ENCODE measurements at regions not wholly inside any gene's neighbourhood (a gene's known extent, or its start where the extent isn't known, plus 50 kb on each side); places are given as distances from the start of the nearest gene placed in this dataset.

GRCh38 chr2:176501617-176502016, 232.4 kb downstream of the MTX2 start:
- no peak for FAIRE-seq
- DNase-seq (ENCODE audit: low spot score) = no peak

DNA sequence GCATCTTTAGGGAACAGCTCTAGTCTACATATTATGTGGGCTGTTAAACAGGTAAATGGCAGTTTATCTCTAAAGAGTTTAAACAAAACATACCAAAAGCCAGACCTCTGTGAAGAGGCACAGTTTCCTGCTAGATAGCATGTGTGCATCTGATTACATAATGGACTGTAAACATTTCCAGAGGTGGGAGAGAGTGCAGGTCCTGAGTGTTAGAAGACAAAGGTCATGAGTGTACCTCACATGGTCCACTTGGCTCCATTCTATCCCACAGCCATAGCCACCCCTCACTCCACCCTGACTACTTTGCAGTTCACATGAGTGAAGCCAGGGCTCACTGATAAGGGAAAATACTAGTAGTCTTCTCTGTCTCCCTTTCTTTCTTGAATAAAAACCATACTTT, 233.4 kb downstream of the MTX2 start:
- DNase-seq (ENCODE audit: low spot score) = no peak
- no peak for FAIRE-seq

DNA sequence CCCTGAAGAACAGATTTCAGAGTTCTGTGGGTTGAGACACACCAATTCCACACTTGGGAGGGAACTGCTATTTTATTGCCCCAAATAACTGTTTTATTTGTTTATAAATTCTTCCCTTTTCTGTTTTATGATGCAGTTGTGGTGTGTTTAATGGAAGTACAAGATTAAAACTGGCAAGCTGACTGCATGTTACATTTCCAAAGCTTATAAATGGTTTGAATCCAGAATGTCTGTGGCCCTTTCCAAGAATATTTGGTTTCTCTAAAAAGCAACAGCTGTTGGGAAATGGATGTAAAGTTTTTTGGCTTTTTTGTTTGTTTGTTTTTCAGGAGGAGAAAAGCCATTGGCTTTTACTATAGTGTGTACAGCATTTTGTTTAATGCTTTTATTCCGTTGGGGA, 234.5 kb downstream of the MTX2 start:
- no peak for FAIRE-seq

DNA sequence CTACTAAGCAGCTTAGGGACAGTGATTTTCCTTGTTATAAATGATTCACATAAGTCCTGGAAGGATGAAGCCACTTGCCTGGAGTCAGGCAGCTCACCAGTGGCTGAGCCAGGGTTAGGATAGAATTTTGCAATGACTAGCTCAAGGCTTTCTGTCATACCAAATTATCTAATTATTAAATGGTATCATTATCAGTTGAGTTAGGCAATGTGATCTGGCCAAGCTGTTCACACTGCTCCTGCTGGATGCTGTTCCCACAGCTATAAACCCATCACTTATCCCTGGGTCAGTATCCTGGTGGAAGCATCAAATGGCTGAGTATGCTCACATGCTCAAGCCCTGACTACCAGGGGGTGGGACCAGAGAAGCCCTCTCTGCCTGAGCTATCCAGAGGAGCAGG, 235.2 kb downstream of the MTX2 start:
- FAIRE-seq (no peak), DNase-seq (ENCODE audit: low spot score) (no peak)

More for the DNA sequence above, 234.5 kb downstream of the MTX2 start:
- DNase-seq (ENCODE audit: low spot score) = no peak

DNA sequence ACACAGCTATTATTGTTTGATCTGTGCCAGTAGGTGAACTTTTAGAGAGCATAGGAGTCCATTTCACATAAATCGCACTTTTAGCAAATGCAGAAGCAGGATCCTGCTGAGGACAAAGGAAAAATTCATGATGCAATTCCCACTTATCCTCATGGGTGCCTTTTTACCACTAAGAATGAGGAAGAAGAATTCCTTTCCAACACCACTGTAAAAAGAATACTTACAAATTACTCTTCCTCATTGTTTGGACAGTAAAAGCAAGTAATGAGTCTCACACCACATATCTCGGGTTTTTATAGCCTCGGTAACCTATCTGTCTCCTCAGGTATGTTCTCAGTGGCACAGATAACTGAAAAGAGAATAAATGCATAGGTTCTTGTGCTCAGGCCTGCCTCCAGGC, 238.5 kb downstream of the MTX2 start:
- FAIRE-seq (no peak), DNase-seq (ENCODE audit: low spot score) (no peak)

DNA sequence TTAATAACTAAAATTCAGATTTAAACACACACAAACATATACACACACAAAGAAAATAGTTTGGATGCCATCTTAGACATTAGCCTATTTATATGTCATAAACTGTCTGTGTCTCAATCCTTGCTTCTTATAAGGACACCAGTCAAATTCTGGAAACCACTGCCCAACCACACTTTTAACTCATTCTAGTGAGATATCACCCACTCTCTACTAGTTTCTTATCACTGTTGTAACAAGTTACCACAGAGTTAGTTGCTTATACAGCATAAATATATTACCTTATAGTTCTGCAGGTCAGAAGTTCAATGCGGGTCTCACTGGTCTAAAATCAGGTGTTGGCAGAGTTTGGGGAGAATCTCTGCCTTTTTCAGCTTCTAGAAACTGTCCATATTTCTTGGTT, 239.1 kb downstream of the MTX2 start:
- no peak for FAIRE-seq
- DNase-seq (ENCODE audit: low spot score) = no peak

- DNase-seq (ENCODE audit: low spot score) (no peak), FAIRE-seq (no peak)
Measured at GRCh38 chr2:176508984-176509740, 239.9 kb downstream of the MTX2 start.

- DNase-seq (ENCODE audit: low spot score) = no peak
- FAIRE-seq = no peak
Measured at GRCh38 chr2:176514276-176514675, 245.0 kb downstream of the MTX2 start.

- DNase-seq (ENCODE audit: low spot score) (no peak), FAIRE-seq (no peak)
Measured at GRCh38 chr2:176514805-176515500, 245.7 kb downstream of the MTX2 start.

- no peak for DNase-seq (ENCODE audit: low spot score)
- no peak for FAIRE-seq
Measured at GRCh38 chr2:176516051-176516602, 246.9 kb downstream of the MTX2 start.

- DNase-seq (ENCODE audit: low spot score) = no peak
- no peak for FAIRE-seq
Measured at GRCh38 chr2:176518823-176519222, 249.6 kb downstream of the MTX2 start.

- FAIRE-seq (no peak), DNase-seq (ENCODE audit: low spot score) (no peak)
Measured at GRCh38 chr2:176521878-176522670, 252.8 kb downstream of the MTX2 start.

DNA sequence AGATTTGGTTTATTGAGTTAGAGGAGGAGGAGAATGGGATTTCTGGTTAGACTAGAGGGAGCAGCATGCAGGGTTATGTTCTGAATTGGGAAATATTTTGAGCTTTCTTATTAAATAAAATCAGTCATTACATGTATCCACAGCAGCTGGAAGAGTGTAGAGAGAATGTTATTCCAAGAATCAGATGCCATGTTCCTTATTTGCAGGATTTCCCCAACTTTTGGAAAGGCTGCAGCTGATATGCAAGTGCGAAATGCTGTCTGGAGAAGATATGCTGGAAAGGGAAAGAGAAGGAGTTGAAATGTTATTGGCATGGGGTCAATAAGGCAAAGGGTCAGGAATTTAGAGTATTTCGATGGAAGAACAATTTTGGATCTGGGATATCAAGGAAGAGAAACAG, 255.8 kb downstream of the MTX2 start:
- DNase-seq (ENCODE audit: low spot score) = no peak
- no peak for FAIRE-seq

- no peak for FAIRE-seq
Measured at GRCh38 chr2:176526995-176527901, 258.0 kb downstream of the MTX2 start.

GRCh38 chr2:176531608-176532007, 262.4 kb downstream of the MTX2 start:
- FAIRE-seq (no peak), DNase-seq (ENCODE audit: low spot score) (no peak)

More at GRCh38 chr2:176526995-176527901, 258.0 kb downstream of the MTX2 start:
- DNase-seq (ENCODE audit: low spot score) = no peak

GRCh38 chr2:176533505-176534193, 264.4 kb downstream of the MTX2 start:
- no peak for FAIRE-seq

DNA sequence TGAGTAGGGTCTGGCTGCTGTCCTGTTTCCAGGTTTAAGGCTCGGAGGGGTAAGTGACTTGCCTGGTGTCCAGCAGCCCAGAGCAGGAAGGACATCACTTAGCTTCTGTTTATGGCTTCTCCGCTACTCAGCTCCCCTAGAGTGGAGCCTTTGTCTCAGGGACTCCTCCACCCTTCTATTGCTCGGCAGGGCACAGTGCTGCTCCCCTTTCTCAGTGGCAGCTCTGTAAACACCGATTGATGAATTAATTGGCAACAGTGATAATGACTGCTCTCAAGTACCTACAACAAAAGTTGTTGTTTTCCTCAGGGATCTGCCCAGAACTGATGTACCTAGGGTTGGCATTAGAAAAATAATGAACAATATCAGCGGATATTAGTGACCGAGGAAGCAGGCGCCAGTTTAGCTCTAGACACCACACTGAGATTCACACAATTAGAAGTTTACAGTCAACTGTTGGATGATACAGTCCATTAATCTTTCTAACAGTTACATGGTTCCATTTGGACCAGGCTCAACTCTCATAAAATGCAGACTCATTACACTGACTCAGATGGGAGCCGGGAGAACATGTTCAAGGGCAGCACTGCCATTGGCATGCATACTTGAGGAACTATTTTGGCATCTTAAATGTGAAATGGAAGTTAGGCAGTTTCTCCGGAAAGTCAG, 265.7 kb downstream of the MTX2 start:
- FAIRE-seq (no peak), DNase-seq (ENCODE audit: low spot score) (no peak)

More at GRCh38 chr2:176533505-176534193, 264.4 kb downstream of the MTX2 start:
- DNase-seq (ENCODE audit: low spot score) = no peak

GRCh38 chr2:176535467-176536113, 266.3 kb downstream of the MTX2 start:
- no peak for DNase-seq (ENCODE audit: low spot score)
- no peak for FAIRE-seq

Measured in urothelium cell line (cell line).